HG03558 (cell line): ENCODE measurements at regions not wholly inside any gene's neighbourhood (a gene's known extent, or its start where the extent isn't known, plus 50 kb on each side); places are given as distances from the start of the nearest gene placed in this dataset.

Experiments
- ATAC-seq: cut with Tn5 transposase; IDR thresholded peaks from one replicate; pipeline ENCODE4 v1.9.1; 2021; ENCODE audit warnings: moderate number of reproducible peaks; ENCODE audit not compliant: unreplicated experiment; ENCODE audit errors: extremely low read depth

GRCh38 chr18:10009321-10010144 lies 95.7 kb downstream of the VAPA start:
- ATAC-seq = no peak

GRCh38 chr18:10010611-10011015 lies 96.8 kb downstream of the VAPA start:
- ATAC-seq = no peak

GRCh38 chr18:10011061-10011460 lies 97.2 kb downstream of the VAPA start:
- no peak for ATAC-seq

- ATAC-seq = no peak
Measured at GRCh38 chr18:10011751-10012150, 97.9 kb downstream of the VAPA start.

- no peak for ATAC-seq
Measured at GRCh38 chr18:10012526-10012925, 98.7 kb downstream of the VAPA start.

- ATAC-seq = no peak
Measured at GRCh38 chr18:10013621-10014543, 100.1 kb downstream of the VAPA start.

- ATAC-seq = no peak
Measured at GRCh38 chr18:10015288-10015701, 101.5 kb downstream of the VAPA start.

GRCh38 chr18:10015941-10016819 lies 102.4 kb downstream of the VAPA start:
- no peak for ATAC-seq

GRCh38 chr18:10017043-10017442 lies 103.2 kb downstream of the VAPA start:
- no peak for ATAC-seq

GRCh38 chr18:10018289-10018688 lies 104.5 kb downstream of the VAPA start:
- ATAC-seq = no peak

GRCh38 chr18:10020171-10020570 lies 106.4 kb downstream of the VAPA start:
- no peak for ATAC-seq

- no peak for ATAC-seq
Measured at GRCh38 chr18:10022365-10022764, 108.5 kb downstream of the VAPA start.

- ATAC-seq = no peak
Measured at GRCh38 chr18:10023853-10024570, 110.2 kb downstream of the VAPA start.

- ATAC-seq = no peak
Measured at GRCh38 chr18:10025711-10026670, 112.2 kb downstream of the VAPA start.

- ATAC-seq = no peak
Measured at GRCh38 chr18:10027031-10027430, 113.2 kb downstream of the VAPA start.

- ATAC-seq = no peak
Measured at GRCh38 chr18:10027461-10027860, 113.6 kb downstream of the VAPA start.

GRCh38 chr18:10029711-10030110 lies 115.9 kb downstream of the VAPA start:
- ATAC-seq = no peak

GRCh38 chr18:10030816-10031541 lies 117.2 kb downstream of the VAPA start:
- no peak for ATAC-seq
